Endothelial cell of umbilical vein (primary cell): ENCODE measurements at regions not wholly inside any gene's neighbourhood (a gene's known extent, or its start where the extent isn't known, plus 50 kb on each side); places are given as distances from the start of the nearest gene placed in this dataset.

Source experiments
- BruUV-seq: library from RNA; stranded (reverse); fragments of 400-500 nt; replicated peaks from 2 replicates; lab custom pipeline; 2021; lab: Mats Ljungman, UMichigan
- CTCF ChIA-PET: fragments of 300-600, 350-600 bp; sonication (Branson Sonifier 250); formaldehyde crosslinking; loops from one replicate; lab custom pipeline; 2021; ENCODE audit warnings: antibody characterized with exemption, inconsistent platforms; lab: Charles Lee
- POLR2A ChIA-PET: fragments of 300-600, 350-600 bp; sonication (Branson Sonifier 250); formaldehyde crosslinking; loops from one replicate; lab custom pipeline; 2021; ENCODE audit warnings: antibody characterized with exemption, inconsistent platforms; lab: Charles Lee
- DNase-seq: peaks from one replicate; pipeline ENCODE4 v3.0.0-alpha.2; 2011; ENCODE audit warnings: low read depth, low spot score
- FAIRE-seq: peaks from 2 replicates; lab custom pipeline; 2011; peaks lifted over from hg19 to GRCh38; lab: Jason Lieb, UNC
- H2AFZ ChIP-seq: 2 replicates; pipeline ENCODE4 v1.6.0; 2012; ENCODE audit warnings: low read depth, low read length, control low read depth, inconsistent platforms
- H3K27ac ChIP-seq: 2 replicates; pipeline ENCODE4 v1.5.1; 2011; ENCODE audit warnings: low read depth, mild to moderate bottlenecking, control low read depth, low read length, moderate library complexity; ENCODE audit not compliant: insufficient read depth
- H3K27me3 ChIP-seq, 2 experiments: 2 replicates each; pipeline versions ENCODE4 v1.6.0 to v1.6.1; 2011; ENCODE audit warnings: low read length in 2 of 2, mixed read lengths in 1 of 2; ENCODE audit not compliant: control insufficient read depth in 2 of 2, insufficient read depth in 2 of 2
- H3K36me3 ChIP-seq, 2 experiments: 2 replicates in 1 of 2; 3 replicates in 1 of 2; pipeline ENCODE4 v1.5.1; 2011; ENCODE audit warnings: low read length in 2 of 2, mild to moderate bottlenecking in 1 of 2, moderate library complexity in 1 of 2; ENCODE audit not compliant: control insufficient read depth in 2 of 2, insufficient read depth in 2 of 2; ENCODE audit errors: extremely low read depth in 1 of 2
- H3K4me1 ChIP-seq: 3 replicates; pipeline ENCODE4 v1.5.1; 2011; ENCODE audit warnings: mild to moderate bottlenecking, low read length; ENCODE audit not compliant: control insufficient read depth, insufficient read depth; ENCODE audit errors: extremely low read depth
- H3K4me2 ChIP-seq: 2 replicates; pipeline ENCODE4 v1.6.1; 2011; ENCODE audit warnings: low read length, control low read depth, mixed read lengths; ENCODE audit not compliant: insufficient read depth
- H3K4me3 ChIP-seq, 3 experiments: fragments of 200-600 bp in 1 of 3; sonication (generic), shearing (Covaris generic) in 1 of 3; replicated peaks in 1 of 3; 2 replicates each; pipeline ENCODE4 v1.5.1; 2011 to 2016; ENCODE audit warnings: control low read depth in 3 of 3, low read length in 3 of 3, mild to moderate bottlenecking in 2 of 3, inconsistent platforms in 1 of 3, low read depth in 1 of 3, moderate library complexity in 1 of 3; ENCODE audit not compliant: insufficient read depth in 1 of 3
- H3K79me2 ChIP-seq: 2 replicates; pipeline ENCODE4 v1.6.0; 2012; ENCODE audit warnings: low read length, inconsistent platforms; ENCODE audit not compliant: control insufficient read depth, insufficient read depth
- H3K9ac ChIP-seq: replicated peaks from 2 replicates; pipeline ENCODE3; 2011; ENCODE audit warnings: low read length, control low read depth; ENCODE audit not compliant: insufficient read depth; ENCODE audit errors: extremely low read depth
- H3K9me1 ChIP-seq: replicated peaks from 3 replicates; pipeline ENCODE4 v1.6.0; 2011; ENCODE audit warnings: mild to moderate bottlenecking, low read length; ENCODE audit not compliant: control insufficient read depth, insufficient read depth; ENCODE audit errors: extremely low read depth
- H3K9me3 ChIP-seq: replicated peaks from 2 replicates; pipeline ENCODE4 v1.5.1; 2012; ENCODE audit warnings: low read length, inconsistent platforms; ENCODE audit not compliant: control insufficient read depth, insufficient read depth
- H4K20me1 ChIP-seq: replicated peaks from 2 replicates; pipeline ENCODE3; 2011; ENCODE audit warnings: mild to moderate bottlenecking, low read length; ENCODE audit not compliant: control insufficient read depth, insufficient read depth; ENCODE audit errors: extremely low read depth
- EZH2 ChIP-seq: IDR thresholded peaks from 2 replicates; pipeline ENCODE4 v1.6.1; 2012; ENCODE audit warnings: borderline replicate concordance, low read depth, mild to moderate bottlenecking, moderate library complexity, low read length, inconsistent platforms; ENCODE audit not compliant: severe bottlenecking
- FOS ChIP-seq: IDR thresholded peaks from 2 replicates; pipeline ENCODE4 v1.6.1; 2011; ENCODE audit warnings: mild to moderate bottlenecking, low read length, moderate library complexity, borderline replicate concordance; ENCODE audit not compliant: insufficient read depth
- GATA2 ChIP-seq: IDR thresholded peaks from 2 replicates; pipeline ENCODE4 v1.7.0; 2011; ENCODE audit warnings: low read depth, mild to moderate bottlenecking, moderate library complexity, mixed read lengths, low read length; ENCODE audit not compliant: insufficient read length, insufficient read depth
- JUN ChIP-seq: IDR thresholded peaks from 2 replicates; pipeline ENCODE4 v1.6.1; 2011; ENCODE audit warnings: borderline replicate concordance, low read depth; ENCODE audit not compliant: insufficient read length, insufficient read depth
- MYC ChIP-seq: IDR thresholded peaks from one replicate; pipeline ENCODE4 v1.6.1; 2011; ENCODE audit warnings: mild to moderate bottlenecking, low read depth, low read length
- POLR2A ChIP-seq: IDR thresholded peaks from 2 replicates; pipeline ENCODE4 v1.6.1; 2012; ENCODE audit warnings: low read depth, mild to moderate bottlenecking, control low read depth, low read length
- POLR2AphosphoS5 ChIP-seq: IDR thresholded peaks from 2 replicates; pipeline ENCODE4 v1.6.1; 2012; ENCODE audit warnings: low read depth, mild to moderate bottlenecking, control low read depth, low read length, moderate library complexity; ENCODE audit not compliant: insufficient read depth
- dilution Hi-C: fragments of 300-500 bp; cut with MboI; formaldehyde crosslinking; loops from one replicate; pipeline ENCODE4 v1.15.0; 2019; ENCODE audit warnings: low sequenced_read_pairs; ENCODE audit not compliant: extremely low pct_ligation_motif_present
- intact Hi-C: fragments of 100-400 bp; cut with micrococcal nuclease; formaldehyde crosslinking; loops from one replicate; pipeline ENCODE4 v1.10.0; 2022
- TF ChIP-seq, protein P1 (sequence below): IDR thresholded peaks from 2 replicates; pipeline ENCODE4 v1.6.1; 2011; ENCODE audit not compliant: insufficient read depth, insufficient read length
- TF ChIP-seq, protein P2 (sequence below), 2 donors: IDR thresholded peaks; 1 replicate in 1 of 2; 2 replicates in 1 of 2; pipeline ENCODE4 v1.5.1; 2011; ENCODE audit warnings: low read length in 2 of 2, mild to moderate bottlenecking in 2 of 2, moderate library complexity in 2 of 2, control low read depth in 1 of 2, inconsistent platforms in 1 of 2, low read depth in 1 of 2; ENCODE audit not compliant: insufficient read depth in 1 of 2; ENCODE audit errors: extremely low read depth in 1 of 2

DNA sequence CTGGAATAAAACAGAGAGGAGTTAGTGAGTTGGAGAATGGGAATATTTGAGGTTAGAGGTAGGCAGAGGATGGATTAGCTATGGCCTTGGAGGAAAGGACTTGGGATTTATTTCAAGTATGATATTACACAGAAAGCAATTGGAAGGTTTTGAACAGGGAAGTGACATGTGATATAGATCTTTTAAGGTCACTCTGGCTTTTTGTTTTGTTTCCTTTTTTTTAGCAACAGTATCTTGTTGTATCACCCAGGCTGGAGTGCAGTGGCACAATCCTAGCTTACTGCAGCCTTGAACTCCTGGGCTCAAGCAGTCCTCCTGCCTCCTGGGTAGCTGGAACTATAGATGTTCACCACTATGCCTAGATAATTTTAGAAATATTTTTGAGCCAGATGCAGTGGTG, 190.3 kb downstream of the UTRN start:
- H2AFZ ChIP-seq = no peak overlapping the region
- CTCF ChIA-PET = interaction anchor here (1.1 kb wide), 1 partner anchor 15 kb away, joined by 3 read pairs; no protein-coding TSS in a partner anchor
- POLR2A ChIA-PET = no interaction called here
- no peak overlapping the region for H3K9ac ChIP-seq
- no peaks in the 10 kb centered on the region for H3K9me3 ChIP-seq
- H3K4me3 ChIP-seq = no peak overlapping the region
- H3K4me1 ChIP-seq = no peaks in the 10 kb centered on the region
- peaks cover 12 to 25% of the 10 kb centered on the region in 2 experiments for H3K36me3 ChIP-seq
- DNase-seq (no peak), FAIRE-seq (no peak)
- no peaks in the 10 kb centered on the region for H4K20me1 ChIP-seq
- intact Hi-C loops (no loop called here), dilution Hi-C loops (no loop called here)
- BruUV-seq = no TSS peak
- no peaks in the 10 kb centered on the region for H3K9me1 ChIP-seq
- no peaks in the 10 kb centered on the region for H3K27me3 ChIP-seq
- no peak overlapping the region for H3K4me2 ChIP-seq
- TF ChIP-seq GATA2 (no peak), MYC (no peak), JUN (no peak), POLR2AphosphoS5 (no peak), POLR2A (no peak), FOS (no peak), EZH2 (no peak)
- TF ChIP-seq, protein P1, sequence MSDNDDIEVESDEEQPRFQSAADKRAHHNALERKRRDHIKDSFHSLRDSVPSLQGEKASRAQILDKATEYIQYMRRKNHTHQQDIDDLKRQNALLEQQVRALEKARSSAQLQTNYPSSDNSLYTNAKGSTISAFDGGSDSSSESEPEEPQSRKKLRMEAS = no peak
- TF ChIP-seq, protein P2, sequence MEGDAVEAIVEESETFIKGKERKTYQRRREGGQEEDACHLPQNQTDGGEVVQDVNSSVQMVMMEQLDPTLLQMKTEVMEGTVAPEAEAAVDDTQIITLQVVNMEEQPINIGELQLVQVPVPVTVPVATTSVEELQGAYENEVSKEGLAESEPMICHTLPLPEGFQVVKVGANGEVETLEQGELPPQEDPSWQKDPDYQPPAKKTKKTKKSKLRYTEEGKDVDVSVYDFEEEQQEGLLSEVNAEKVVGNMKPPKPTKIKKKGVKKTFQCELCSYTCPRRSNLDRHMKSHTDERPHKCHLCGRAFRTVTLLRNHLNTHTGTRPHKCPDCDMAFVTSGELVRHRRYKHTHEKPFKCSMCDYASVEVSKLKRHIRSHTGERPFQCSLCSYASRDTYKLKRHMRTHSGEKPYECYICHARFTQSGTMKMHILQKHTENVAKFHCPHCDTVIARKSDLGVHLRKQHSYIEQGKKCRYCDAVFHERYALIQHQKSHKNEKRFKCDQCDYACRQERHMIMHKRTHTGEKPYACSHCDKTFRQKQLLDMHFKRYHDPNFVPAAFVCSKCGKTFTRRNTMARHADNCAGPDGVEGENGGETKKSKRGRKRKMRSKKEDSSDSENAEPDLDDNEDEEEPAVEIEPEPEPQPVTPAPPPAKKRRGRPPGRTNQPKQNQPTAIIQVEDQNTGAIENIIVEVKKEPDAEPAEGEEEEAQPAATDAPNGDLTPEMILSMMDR (IDR thresholded peaks at IDR 0.05; ENCODE audit: extremely low read depth in 1 of 2, insufficient read depth in 1 of 2, low read depth in 1 of 2, low read length in 2 of 2) = no peak
- H3K79me2 ChIP-seq = no peaks in the 10 kb centered on the region
- H3K27ac ChIP-seq = no peak overlapping the region
